Thoracic aorta (tissue), 2 donors: ENCODE measurements at regions not wholly inside any gene's neighbourhood (a gene's known extent, or its start where the extent isn't known, plus 50 kb on each side); places are given as distances from the start of the nearest gene placed in this dataset.

Experiments
- ATAC-seq: fragments of 150-250 bp; one replicate; pipeline ENCODE4 v1.8.0; 2017; ENCODE audit warnings: low read depth; ENCODE audit not compliant: insufficient number of reproducible peaks, low FRiP score
- DNase-seq: peaks from one replicate; pipeline ENCODE4 v3.0.0-alpha.2; 2020; ENCODE audit warnings: low spot score
- H3K27ac ChIP-seq, 2 donors: fragments of 200-600 bp; sonication (generic); 1 replicate in 1 of 2; 2 replicates in 1 of 2; pipeline ENCODE4 v1.5.1; 2016; ENCODE audit warnings: mild to moderate bottlenecking in 2 of 2, moderate library complexity in 2 of 2
- H3K27me3 ChIP-seq: fragments of 200-600 bp; sonication (generic); replicated peaks from 2 replicates; pipeline ENCODE4 v1.6.0; 2016; ENCODE audit warnings: mild to moderate bottlenecking; ENCODE audit not compliant: insufficient read depth
- H3K36me3 ChIP-seq: fragments of 200-600 bp; sonication (generic); one replicate; pipeline ENCODE4 v1.5.1; 2016
- H3K4me1 ChIP-seq, 2 donors: fragments of 200-600 bp; sonication (generic); 1 replicate in 1 of 2; 2 replicates in 1 of 2; pipeline versions ENCODE4 v1.5.1 to v1.6.0; 2016; ENCODE audit warnings: low read depth in 2 of 2, mild to moderate bottlenecking in 1 of 2; ENCODE audit not compliant: control insufficient read depth in 1 of 2
- H3K4me3 ChIP-seq: fragments of 200-600 bp; sonication (generic); 2 replicates; pipeline ENCODE4 v1.5.1; 2016; ENCODE audit warnings: mild to moderate bottlenecking
- H3K9me3 ChIP-seq: fragments of 200-600 bp; sonication (generic); 2 replicates; pipeline ENCODE4 v1.5.1; 2016
- CTCF ChIP-seq: fragments of 200-600 bp; sonication (generic); IDR thresholded peaks from one replicate; pipeline ENCODE4 v1.5.1; 2019; ENCODE audit warnings: antibody characterized with exemption

GRCh38 chr2:221283896-221284545 lies 288.1 kb downstream of the EPHA4 start:
- no peak for TF ChIP-seq CTCF
- ATAC-seq (no peak), DNase-seq (no peak)
- Histone ChIP-seq H3K4me1 (no peaks in the 10 kb centered on the region), H3K36me3 (no peaks in the 10 kb centered on the region), H3K9me3 (no peaks in the 10 kb centered on the region), H3K27me3 (no peaks in the 10 kb centered on the region), H3K4me3 (no peak overlapping the region), H3K27ac (no peak overlapping the region)

GRCh38 chr2:221285148-221285547 lies 287.0 kb downstream of the EPHA4 start:
- Histone ChIP-seq H3K9me3 (no peaks in the 10 kb centered on the region), H3K4me3 (no peak overlapping the region), H3K27me3 (no peaks in the 10 kb centered on the region), H3K27ac (no peak overlapping the region), H3K4me1 (no peaks in the 10 kb centered on the region), H3K36me3 (no peaks in the 10 kb centered on the region)
- TF ChIP-seq CTCF = no peak
- no peak for ATAC-seq
- DNase-seq = no peak

GRCh38 chr2:221286406-221286805 lies 285.7 kb downstream of the EPHA4 start:
- H3K27me3 ChIP-seq = no peaks in the 10 kb centered on the region
- no peak for TF ChIP-seq CTCF
- DNase-seq (no peak), ATAC-seq (no peak)
- no peaks in the 10 kb centered on the region for H3K36me3 ChIP-seq
- H3K4me1 ChIP-seq = no peaks in the 10 kb centered on the region
- no peaks in the 10 kb centered on the region for H3K9me3 ChIP-seq
- H3K27ac ChIP-seq = no peak overlapping the region
- no peak overlapping the region for H3K4me3 ChIP-seq

GRCh38 chr2:221289389-221289788 lies 282.7 kb downstream of the EPHA4 start:
- no peaks in the 10 kb centered on the region for H3K36me3 ChIP-seq
- DNase-seq = no peak
- H3K9me3 ChIP-seq = no peaks in the 10 kb centered on the region
- H3K4me3 ChIP-seq = no peak overlapping the region
- H3K4me1 ChIP-seq = no peaks in the 10 kb centered on the region
- no peaks in the 10 kb centered on the region for H3K27me3 ChIP-seq
- no peak for ATAC-seq
- no peak overlapping the region for H3K27ac ChIP-seq
- TF ChIP-seq CTCF = no peak

- Histone ChIP-seq H3K36me3 (no peaks in the 10 kb centered on the region), H3K4me3 (no peak overlapping the region), H3K27me3 (no peaks in the 10 kb centered on the region), H3K9me3 (no peaks in the 10 kb centered on the region), H3K27ac (no peak overlapping the region), H3K4me1 (no peaks in the 10 kb centered on the region)
- ATAC-seq (no peak), DNase-seq (no peak)
- no peak for TF ChIP-seq CTCF
Observed at GRCh38 chr2:221289846-221290245, 282.3 kb downstream of the EPHA4 start.
